ENCODE measurements at regions not wholly inside any gene's neighbourhood (a gene's known extent, or its start where the extent isn't known, plus 50 kb on each side); places are given as distances from the start of the nearest gene placed in this dataset.

DNA sequence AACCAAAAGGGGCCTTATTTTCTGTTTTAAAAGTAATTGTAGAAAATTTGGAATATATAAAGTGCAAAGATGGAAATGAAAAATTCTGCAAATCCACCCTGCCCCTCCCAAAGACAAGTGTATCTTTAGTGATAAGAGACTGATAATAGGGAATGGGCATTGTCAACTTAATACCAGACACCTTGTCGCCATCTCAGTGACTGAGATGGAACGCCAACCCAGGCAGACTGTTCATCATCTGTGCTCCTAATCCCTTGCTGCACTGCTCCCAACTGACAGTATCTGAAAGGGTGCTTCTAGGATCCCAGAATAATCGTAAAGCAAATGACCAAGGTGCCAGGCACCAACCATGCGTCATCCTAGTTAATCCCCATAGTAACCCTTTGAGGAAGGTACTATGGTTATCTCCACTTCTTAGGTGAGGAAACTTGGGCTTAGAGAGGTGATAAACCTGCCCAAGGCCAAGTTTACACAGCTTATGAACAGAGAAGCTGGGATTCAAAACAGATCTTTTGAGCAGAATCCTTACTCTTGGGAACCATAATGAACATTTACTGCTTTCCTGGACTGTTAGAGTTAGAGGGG lies 583.7 kb downstream of the GATA3 start:
- no peak for TF ChIP-seq TCF4 (CRISPR knock-in tag; IDR thresholded peaks at IDR 0.05; ENCODE audit: borderline replicate concordance)
- TF ChIP-seq, protein P1, sequence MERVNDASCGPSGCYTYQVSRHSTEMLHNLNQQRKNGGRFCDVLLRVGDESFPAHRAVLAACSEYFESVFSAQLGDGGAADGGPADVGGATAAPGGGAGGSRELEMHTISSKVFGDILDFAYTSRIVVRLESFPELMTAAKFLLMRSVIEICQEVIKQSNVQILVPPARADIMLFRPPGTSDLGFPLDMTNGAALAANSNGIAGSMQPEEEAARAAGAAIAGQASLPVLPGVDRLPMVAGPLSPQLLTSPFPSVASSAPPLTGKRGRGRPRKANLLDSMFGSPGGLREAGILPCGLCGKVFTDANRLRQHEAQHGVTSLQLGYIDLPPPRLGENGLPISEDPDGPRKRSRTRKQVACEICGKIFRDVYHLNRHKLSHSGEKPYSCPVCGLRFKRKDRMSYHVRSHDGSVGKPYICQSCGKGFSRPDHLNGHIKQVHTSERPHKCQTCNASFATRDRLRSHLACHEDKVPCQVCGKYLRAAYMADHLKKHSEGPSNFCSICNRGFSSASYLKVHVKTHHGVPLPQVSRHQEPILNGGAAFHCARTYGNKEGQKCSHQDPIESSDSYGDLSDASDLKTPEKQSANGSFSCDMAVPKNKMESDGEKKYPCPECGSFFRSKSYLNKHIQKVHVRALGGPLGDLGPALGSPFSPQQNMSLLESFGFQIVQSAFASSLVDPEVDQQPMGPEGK (CRISPR knock-in tag; IDR thresholded peaks at IDR 0.05; ENCODE audit: borderline replicate concordance), result no peak
- TF ChIP-seq OSR1 (CRISPR knock-in tag; IDR thresholded peaks at IDR 0.05), result no peak
- no peak for TF ChIP-seq ARNTL (CRISPR knock-in tag; IDR thresholded peaks at IDR 0.05; ENCODE audit: borderline replicate concordance, low read depth)
- no peak for TF ChIP-seq BACH2 (CRISPR knock-in tag; IDR thresholded peaks at IDR 0.05; ENCODE audit: borderline replicate concordance)
- TF ChIP-seq ZC3H10 (CRISPR knock-in tag; IDR thresholded peaks at IDR 0.05), result no peak
